ENCODE measurements at regions not wholly inside any gene's neighbourhood (a gene's known extent, or its start where the extent isn't known, plus 50 kb on each side); places are given as distances from the start of the nearest gene placed in this dataset.

DNA sequence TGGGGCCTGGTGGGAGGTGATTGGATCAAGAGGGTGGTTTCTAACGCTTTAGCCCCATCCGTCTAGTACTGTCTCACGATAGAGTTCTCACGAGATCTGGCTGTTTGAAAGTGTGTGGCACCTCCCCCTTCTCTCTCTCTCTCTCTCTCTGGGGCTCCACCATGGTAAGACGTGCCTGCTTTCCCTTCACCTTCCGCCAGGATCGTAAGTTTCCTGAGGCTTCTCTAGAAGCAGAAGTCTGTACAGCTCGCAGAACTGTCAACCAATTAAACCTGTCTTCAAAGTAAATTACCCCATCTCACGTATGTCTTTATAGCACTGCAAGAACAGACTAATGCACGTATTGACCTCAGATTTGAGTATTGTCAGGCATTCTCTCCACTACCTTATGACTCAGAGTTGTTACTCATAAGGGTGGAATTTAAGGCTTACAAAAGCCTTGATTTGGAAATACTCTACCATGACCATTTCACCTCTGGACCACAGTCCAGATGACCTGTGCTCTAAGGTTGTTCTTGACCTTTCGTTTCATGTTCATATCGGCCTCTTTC is 99.5 kb upstream of the AGAP1 start:
- TF ChIP-seq, protein P1, sequence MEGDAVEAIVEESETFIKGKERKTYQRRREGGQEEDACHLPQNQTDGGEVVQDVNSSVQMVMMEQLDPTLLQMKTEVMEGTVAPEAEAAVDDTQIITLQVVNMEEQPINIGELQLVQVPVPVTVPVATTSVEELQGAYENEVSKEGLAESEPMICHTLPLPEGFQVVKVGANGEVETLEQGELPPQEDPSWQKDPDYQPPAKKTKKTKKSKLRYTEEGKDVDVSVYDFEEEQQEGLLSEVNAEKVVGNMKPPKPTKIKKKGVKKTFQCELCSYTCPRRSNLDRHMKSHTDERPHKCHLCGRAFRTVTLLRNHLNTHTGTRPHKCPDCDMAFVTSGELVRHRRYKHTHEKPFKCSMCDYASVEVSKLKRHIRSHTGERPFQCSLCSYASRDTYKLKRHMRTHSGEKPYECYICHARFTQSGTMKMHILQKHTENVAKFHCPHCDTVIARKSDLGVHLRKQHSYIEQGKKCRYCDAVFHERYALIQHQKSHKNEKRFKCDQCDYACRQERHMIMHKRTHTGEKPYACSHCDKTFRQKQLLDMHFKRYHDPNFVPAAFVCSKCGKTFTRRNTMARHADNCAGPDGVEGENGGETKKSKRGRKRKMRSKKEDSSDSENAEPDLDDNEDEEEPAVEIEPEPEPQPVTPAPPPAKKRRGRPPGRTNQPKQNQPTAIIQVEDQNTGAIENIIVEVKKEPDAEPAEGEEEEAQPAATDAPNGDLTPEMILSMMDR (IDR thresholded peaks at IDR 0.05): peak in 1 of 6 experiments; percentile 50
- no peak for TF ChIP-seq POLR2A (IDR thresholded peaks at IDR 0.05)
